G401 (cell line): ENCODE measurements at regions not wholly inside any gene's neighbourhood (a gene's known extent, or its start where the extent isn't known, plus 50 kb on each side); places are given as distances from the start of the nearest gene placed in this dataset.
"Not testable (repeated sequence)": the region's sequence is repeated elsewhere in the genome, so short reads cannot be mapped to it uniquely, and the experiment has no call there.

Experiments used
- DNase-seq: peaks from one replicate; pipeline ENCODE4 v3.0.0-alpha.2; 2015; ENCODE audit warnings: low spot score
- in situ Hi-C: cut with HindIII; loops from 2 replicates; pipeline ENCODE4 v1.10.0; 2016; ENCODE audit warnings: low sequenced_read_pairs, mixed read lengths

DNA sequence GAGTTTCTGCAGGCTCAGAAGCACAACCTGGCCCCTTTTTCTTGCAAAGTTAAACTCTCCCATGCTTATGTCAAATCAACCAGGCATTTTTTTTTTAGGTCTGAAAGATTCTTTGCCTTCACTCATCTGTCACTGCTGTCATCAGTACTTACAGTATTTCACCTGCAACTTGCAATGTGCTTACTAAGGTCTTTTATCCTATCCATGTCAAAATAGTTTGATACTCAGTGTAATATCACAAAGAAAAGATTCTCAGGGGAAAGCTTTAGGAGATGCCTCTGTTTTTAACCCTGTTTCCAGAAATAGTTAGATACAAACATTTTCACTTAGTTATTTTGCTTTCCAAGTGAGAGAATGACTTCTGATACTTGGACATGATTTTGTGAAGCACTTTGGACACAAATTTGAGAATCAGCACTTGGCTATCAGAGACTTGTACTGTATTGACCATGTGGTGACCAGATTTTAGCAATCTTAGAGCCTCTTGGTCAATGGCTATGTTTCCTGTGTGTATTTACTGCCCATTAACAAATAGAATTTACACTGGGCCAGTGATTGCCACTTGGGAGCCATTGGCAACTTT lies 428.2 kb downstream of the IRX1 start:
- in situ Hi-C loops = no loop called here
- no peak for DNase-seq

DNA sequence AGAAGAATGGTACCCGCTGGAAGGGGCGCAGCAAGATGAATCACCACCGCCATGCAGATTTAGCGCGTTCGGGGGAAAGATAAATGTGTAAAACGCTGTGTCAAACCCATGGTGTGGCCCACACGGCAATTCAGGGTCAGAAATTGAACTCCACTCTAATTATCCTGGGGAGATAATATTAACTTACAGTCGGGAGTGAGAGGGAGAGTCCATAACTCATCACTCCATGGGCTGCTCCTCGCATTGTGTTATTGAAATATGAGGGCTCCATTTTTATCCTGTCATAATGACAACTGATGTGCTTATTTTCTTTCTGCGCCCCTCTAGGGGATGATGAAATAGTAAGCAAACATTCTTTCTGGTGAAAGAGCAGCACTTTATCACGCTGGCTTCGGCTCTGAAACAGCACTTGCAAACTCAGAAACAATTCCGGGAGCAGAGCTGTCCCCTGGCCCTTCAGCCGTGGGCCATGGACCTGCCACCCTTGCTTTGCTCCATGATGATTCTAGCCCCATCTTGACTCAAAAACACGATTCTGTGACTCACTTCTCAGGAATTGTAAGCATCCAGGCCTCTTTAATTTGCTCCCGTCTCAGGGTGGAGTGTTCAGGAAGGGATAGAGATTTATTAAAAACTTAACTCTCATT lies 431.6 kb downstream of the IRX1 start:
- DNase-seq = no peak

DNA sequence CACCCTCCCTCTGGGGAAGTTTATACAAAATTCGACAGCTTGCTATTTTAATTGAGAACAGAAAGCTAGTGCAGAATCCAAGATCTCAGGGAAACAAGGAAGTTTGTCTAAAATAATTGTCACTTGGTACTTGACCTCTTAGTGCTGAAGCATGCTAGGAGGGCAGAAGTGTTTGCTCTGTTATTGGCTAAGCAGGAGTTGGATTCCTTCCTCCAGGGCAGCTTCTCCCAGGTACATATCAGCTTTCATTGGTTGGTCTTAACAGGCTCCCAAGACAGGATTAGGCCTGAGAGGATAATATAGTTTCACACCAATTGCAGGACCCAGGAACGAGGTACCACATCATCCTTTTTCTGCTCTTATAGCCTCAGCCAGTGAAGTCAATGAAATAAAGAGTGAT lies 432.8 kb downstream of the IRX1 start:
- in situ Hi-C loops = no loop called here

More for the DNA sequence above, 431.6 kb downstream of the IRX1 start:
- in situ Hi-C loops = no loop called here

DNA sequence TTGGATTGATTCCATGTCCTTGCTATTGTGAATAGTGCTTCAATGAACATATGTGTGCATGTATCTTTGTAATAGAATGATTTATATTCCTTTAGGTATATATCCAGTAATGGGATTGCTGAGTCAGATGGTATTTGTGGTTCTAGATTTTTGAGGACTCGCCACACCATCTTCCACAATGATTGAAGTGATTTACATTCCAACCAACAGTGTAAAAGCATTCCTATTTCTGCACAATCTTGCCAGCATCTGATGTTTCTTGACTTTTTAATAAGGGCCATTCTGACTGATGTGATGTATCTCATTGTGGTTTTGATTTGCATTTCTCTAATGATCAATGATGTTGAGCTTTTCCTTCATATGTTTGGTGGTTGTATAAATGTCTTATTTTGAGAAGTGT lies 437.9 kb downstream of the IRX1 start:
- DNase-seq, in situ Hi-C loops: not testable (repeated sequence)

More for the DNA sequence above, 432.8 kb downstream of the IRX1 start:
- no peak for DNase-seq

DNA sequence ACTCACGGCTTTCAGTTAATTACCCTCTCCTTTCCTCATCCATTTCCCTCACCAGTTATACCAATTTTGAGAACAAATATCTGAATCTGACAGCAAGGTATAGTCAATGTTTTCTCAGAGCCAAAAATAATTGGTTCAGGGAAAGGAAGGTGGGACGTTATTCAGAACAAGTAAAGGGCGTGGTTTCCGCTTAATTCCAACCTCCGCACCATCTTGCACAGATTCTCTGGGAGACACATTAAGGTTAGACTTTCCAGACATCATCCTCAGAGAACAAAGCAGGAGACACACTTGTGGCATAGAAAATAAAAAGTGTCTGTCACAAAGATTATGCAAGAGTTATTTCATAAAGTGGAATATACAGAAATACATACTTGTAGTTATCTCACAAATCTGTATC lies 441.2 kb downstream of the IRX1 start:
- no peak for DNase-seq
- in situ Hi-C loops = no loop called here

DNA sequence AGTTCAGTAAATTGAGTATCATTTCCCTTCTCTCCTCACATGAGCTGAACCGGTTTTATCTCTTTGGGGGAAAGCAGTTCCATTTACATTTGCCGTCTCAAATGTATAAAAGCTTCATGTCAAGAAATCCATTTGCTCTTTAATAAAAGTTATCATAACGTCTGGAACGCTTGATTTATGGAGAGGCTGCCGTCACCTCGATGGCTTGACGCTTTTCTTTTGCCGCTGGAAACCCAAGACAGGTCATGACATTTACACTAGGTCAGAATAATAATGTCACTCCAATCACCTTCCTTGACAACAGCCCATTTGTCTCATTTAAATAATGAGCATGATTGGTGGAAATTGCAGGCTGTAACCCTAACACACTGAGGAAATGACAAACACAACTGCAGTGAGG lies 443.4 kb downstream of the IRX1 start:
- in situ Hi-C loops = no loop called here

DNA sequence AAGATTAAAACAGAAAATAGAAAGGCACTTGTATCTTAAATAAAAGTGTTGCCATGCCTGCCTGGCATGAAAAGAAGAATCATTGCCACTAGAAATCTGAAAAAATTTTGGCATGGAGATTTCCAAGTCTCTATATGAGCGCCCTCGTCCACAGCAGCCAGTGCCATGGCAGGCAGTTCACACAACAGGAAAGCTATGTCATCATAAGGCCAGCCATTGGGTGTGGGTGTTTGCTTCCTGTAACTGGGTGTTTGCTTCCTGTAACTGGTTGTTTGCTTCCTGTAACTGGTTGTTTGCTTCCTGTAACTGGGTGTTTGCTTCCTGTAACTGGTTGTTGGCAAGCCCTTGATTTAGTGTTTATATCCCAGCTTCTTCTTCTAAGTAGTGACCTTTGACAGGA lies 446.7 kb downstream of the IRX1 start:
- DNase-seq = no peak
- in situ Hi-C loops = no loop called here

More for the DNA sequence above, 443.4 kb downstream of the IRX1 start:
- DNase-seq = no peak

DNA sequence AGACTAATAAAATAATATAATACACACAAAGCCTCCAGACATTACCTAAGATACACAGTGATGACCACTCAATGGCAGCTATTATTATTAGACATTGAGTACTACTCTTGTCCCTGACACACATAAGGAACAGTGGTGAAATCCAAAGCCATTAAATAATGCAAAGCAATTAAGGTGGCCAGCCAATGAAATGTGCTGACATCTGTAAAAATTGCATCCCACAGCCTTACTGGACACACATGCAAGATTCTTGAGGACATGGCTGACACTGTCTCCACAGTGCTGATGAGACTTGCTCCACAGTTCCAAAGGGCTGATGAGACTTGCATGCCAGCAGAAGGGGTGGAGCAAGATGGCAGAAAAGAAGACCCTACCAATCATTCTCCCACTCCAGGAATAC lies 447.5 kb downstream of the IRX1 start:
- in situ Hi-C loops = no loop called here

DNA sequence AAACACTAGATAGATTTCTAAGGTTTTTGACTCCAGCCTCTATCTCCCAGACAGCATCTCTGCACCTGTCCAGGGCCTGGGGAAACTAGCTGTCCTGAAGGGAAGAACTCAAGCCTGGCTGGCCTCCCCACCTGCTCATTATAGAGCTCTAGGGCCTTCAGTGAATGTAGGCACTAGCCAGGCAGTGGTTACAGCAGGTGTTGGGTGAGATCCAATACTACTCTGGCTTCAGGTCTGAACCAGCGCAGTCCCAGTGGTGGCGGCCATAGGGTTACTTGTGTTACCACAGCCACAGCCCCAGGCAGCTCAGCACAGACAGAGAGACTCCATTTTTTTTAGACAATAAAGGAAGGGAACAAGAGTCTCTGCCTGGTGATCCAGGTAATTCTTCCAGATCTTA lies 449.2 kb downstream of the IRX1 start:
- DNase-seq = no peak
- in situ Hi-C loops = no loop called here

More for the DNA sequence above, 447.5 kb downstream of the IRX1 start:
- no peak for DNase-seq

DNA sequence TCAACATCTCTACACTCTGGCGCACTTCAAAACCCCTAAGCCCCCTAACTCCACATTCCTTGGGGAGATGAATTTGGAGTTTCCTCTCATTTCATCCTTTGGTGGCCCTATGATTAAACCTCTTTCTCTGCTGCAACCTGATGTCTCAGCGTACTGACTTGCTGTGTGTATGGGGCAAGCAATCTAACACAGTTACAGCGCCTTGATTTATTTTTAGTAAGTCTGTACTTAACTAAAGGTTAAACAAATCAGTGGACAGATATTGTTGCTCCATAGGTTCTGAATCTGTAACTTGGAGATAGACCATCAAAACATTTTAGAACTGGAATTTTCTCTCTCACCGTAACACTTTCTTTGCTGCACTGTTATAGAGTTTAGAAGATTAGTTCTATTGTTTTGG lies 452.8 kb downstream of the IRX1 start:
- in situ Hi-C loops = no loop called here
- no peak for DNase-seq

DNA sequence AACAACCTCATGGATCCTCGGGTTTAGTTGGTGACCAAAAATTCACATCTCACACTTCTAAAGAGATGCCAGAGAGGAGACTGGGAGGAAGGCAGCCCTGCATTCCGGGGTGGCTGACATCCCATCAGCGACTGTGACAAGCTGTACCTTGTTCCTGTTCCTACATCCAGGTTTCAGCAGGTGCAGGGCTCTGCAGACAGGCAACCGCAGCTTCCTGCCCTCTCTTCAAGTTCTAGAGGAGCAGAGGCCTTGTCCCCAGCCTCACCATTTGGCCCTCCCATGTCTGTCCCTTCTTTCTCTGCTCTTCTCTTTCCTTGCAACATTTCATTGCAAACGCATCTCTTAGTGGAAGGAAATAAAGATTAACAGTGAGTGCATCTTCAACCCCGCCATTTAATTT lies 454.6 kb downstream of the IRX1 start:
- in situ Hi-C loops = no loop called here
- DNase-seq = no peak

DNA sequence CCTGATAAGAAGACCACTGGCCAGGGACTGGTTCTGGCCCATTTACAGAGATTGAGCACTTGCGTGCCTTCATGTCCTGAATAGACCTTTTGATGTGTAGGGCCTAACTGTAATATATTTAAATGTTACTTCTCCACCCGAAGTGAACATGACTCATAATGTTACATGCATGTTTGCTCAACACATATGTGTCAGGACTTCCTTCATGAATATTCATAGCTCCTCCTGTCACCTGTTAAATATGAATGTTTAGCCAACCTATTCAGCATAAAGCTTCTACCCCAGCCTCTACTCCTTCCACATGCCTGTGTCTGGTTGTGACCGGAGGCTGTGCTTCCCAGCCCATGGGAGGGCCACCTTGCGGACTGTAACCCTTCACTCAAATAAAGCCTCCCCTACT lies 457.5 kb downstream of the IRX1 start:
- in situ Hi-C loops = no loop called here
- DNase-seq = no peak

DNA sequence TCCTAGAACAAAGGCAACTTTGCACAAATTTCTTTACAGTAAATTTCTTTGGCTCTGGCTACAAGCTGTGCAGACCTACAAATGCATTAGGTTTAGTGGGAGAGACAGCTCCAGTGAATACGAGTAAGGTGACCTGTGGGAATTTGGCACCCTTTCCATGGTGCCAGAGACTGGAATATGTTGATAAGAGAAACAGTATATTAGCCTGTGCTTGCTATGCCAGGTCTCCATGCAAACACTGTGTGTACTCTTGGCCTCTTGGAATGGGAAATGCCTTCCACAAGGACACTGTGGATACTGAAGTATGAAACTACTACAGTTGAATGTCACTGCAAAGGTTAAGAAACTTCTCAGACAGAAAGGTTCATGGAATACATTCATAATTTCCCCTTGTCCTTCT lies 458.5 kb downstream of the IRX1 start:
- DNase-seq = no peak
- in situ Hi-C loops = no loop called here

DNA sequence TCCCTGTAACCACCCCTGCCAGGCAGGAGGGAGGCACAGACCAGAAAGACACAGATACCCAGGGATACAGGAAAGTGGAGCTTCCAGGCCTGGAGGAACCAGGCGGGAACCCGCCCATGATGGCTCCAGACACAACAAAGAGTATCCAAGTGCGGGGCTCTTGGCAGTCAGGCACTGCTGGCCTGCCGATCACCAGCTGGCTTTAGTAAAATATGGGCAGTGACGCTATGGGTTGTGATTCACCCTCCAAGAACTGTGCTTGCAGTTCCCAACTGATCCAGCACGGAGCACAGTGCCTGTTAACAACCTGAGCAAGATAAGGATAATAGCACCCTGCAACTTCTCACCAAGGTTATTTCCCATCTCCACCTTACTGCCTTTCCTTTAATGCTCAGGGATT lies 463.3 kb downstream of the IRX1 start:
- no peak for DNase-seq
- in situ Hi-C loops = no loop called here

DNA sequence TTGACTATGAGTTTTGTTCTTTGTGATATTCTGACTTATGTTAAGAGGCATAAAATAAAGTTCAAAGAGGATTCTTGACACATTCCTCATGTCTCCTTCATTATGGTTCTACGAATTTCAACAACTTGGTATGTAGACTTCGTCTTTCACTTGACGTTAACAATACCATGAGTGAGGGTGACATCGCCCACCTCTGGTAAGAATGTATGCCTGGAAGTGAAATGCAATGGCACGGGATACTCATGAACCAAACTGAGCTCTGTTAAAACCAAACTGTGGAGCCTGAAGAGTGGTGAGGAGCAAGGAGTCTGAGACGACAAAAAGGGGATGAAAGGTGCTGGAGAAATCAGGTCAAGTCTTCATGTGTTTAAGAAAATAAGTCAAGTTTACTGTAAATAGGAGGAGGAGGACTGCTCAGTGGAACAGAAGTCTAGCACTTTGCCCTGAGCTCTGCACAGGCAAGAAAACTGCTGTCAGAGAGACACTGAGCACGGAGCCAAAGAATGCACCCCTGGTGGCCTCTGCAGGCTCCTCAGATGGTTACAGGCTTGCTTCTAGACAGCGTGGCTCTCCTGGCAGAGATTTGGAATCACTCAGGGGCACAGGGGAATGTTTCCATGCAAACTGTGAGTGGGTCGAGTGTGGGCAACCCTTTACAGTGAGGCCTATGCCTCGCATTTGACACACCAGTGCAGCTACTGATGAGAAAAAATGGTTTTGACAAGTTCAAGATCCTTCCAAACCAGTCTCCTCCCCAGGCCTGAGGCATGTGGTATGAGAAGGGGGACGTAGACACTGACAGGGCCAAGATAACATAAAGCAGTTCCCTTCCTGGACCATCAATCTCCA lies 470.1 kb downstream of the IRX1 start:
- in situ Hi-C loops = no loop called here
- DNase-seq = no peak

DNA sequence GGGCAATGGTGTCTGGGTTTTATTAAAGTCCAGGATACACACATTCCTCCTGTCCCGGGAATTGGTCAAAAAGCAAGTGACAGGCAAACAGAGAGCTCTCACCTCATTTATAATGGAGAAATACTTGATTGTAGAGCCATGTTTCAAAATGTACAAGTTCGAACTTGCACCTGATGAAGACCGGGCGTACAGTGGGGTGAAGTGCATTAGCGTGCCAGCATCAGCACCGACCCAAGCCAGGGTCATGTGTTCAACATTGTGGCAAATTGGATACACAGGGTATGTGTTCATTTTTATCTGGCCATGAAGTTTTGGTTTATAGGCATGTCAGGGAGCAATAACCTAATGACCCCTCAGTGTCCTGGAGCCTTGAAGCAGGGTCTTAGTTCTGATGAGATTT lies 472.5 kb downstream of the IRX1 start:
- in situ Hi-C loops = no loop called here
- DNase-seq = no peak

DNA sequence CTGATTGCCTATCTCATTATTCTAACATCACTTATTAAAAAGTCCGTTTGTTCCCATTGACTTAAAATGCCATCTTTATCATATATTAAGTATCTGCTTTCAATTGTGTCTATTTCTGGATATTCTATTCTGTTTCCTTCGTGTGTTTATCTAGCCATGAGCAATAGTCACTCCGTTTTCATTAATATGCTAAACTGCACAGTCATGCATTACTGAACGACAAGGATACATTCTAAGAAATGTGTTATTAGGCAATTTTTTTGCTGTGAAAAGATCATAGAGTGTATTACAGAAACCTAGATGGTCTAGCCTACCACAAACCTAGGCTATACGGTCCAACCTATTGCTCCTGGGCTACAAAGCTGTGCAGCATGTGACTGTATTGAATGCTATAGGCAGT lies 482.9 kb downstream of the IRX1 start:
- DNase-seq = no peak
- in situ Hi-C loops = no loop called here

DNA sequence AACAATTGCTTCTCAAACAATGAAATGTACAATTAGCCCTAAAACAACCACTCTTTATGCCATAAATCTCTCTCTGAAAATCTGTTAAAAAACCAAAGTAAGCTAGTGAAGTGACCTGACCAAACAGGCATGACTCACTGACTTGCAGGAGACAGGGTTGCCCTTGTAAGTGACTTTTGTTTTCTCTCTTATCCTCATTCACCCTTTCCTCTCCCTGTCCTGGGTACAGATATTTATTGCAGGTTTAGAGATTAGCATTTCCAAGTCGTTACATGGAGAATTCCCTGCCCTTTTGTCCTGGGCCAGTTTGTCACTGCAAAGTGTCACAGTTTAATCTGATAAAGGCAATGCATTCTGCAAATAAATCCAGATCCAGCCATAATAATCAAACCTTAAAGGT lies 484.2 kb downstream of the IRX1 start:
- DNase-seq = no peak
- in situ Hi-C loops = no loop called here

DNA sequence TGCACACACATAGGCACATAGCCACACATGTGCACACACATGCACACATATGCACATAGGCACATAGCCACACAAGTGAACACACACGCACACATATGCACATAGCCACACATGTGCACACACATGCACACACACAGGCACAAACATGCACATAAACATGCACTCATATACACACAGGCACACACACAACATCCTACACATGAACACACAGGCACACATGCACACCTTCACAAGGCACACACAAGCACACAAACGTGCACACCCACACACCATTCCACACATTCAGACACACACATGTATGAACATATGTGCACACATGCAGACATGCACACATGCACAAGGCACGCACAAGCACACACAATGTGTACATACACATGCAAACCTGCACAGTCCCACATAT lies 484.7 kb downstream of the IRX1 start:
- in situ Hi-C loops = no loop called here
- no peak for DNase-seq

DNA sequence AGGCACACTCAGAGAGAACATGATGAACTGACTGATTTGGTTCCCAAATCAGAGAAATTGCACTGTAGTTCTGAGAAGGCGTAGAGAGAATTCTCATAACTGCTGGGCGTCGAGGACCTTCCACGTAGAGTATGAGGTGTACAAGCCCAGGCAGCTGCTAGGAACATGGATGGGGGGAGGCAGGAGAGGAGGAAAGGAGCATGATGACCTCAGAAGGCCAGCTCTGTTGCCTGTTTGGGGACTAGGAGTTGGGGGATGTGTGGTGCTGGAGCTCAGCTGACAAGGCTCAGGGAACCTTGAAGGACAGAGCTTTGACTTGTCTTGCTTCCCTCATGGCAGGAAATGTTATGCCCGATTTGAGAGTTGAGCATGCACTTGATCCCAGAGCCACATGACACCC lies 485.4 kb downstream of the IRX1 start:
- no peak for DNase-seq
- in situ Hi-C loops = no loop called here

DNA sequence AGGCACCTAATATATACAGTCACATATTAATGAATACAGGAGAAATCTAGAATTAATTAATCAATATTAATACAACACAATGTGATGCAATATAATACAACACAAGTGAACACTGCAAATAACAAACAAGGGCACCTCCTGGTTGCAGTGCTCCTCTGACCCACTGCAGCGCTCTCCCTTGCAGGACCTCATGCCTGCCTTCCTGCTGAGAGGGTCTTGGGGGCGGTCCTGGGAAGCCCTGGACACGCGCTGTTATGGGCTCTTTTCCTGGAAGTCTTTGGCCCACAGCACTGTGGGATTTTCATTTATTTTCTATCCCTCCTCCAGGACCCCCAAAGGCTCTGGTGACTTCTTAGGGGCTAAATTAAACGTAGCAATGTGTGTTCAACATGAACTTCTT lies 485.8 kb downstream of the IRX1 start:
- no peak for DNase-seq
- in situ Hi-C loops = no loop called here
